ENCODE measurements at regions not wholly inside any gene's neighbourhood (a gene's known extent, or its start where the extent isn't known, plus 50 kb on each side); places are given as distances from the start of the nearest gene placed in this dataset.
A peak's percentile ranks its signal among the peaks of the same experiment; 100 is the strongest.
"Not testable (repeated sequence)": the region's sequence is repeated elsewhere in the genome, so short reads cannot be mapped to it uniquely, and the experiment has no call there.

DNA sequence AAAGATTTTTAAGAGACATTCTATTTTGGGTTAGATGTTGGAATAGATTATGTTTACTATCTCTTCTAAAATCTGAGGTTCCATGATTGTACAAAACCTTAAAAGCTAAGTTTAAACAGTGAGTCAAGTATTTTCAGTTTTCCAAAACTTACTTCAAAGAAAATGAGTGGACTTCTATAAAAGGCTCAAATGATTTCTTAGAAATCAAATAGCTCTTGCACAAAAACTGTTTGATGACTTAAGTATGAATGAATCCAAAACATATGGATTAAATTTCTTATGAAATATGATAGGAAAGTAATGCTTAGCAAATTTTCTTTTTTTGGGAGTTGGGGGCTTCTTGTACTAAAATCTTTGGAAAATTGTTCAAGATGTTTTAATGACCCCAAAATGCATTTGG is 837.3 kb upstream of the SLC35B3 start:
- Histone ChIP-seq H3K4me1 (0 out of 2 replicates have a peak, but pooled peaks cover 4% of the 10 kb centered on the region), H3K36me3 (no peaks in the 10 kb centered on the region), H3K27me3 (no peaks in the 10 kb centered on the region), H3K4me3 (no peak overlapping the region), H3K27ac (no peak overlapping the region), H3K9me3 (replicated peaks) (no peaks in the 10 kb centered on the region)
- DNase-seq: no peak

DNA sequence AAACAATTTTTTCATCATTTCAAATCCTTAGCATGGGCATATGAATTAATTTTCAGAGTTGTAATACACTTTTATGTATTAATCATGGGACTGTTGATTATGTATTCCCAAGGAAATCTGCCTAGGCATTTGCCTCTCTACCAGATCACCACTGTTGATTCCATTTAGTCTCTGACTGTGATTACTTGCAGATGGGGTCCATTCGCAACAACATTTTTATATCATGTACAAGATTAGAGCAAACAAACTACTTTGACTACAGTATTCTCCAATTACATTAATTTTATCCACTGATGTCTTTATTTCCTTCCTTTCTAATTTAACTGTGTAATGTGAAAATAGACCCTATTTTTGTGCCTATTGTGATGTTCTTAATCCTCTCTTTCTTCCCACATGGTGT is 831.4 kb upstream of the SLC35B3 start:
- Histone ChIP-seq H3K27ac (no peak overlapping the region), H3K4me1 (no peaks in the 10 kb centered on the region), H3K36me3 (no peaks in the 10 kb centered on the region), H3K9me3 (replicated peaks) (no peaks in the 10 kb centered on the region), H3K27me3 (no peaks in the 10 kb centered on the region), H3K4me3 (no peak overlapping the region)
- DNase-seq: no peak

DNA sequence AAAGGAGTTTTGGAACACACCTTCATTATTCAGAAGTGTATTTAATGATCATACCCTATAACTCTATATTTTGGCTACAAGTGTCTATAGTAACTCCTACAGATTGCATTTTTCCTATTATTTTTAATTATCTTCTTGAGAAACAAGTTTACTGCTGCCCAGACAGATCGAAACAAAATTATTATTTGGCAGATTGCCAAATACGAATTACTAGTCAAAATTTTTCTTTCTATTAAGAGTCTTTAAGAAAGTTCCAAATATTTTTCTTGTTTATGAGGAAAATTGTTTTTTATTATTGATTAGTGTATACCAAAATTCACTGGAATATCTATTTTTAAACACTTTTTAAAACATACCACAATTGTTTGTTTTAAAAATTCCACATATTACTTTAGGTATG is 821.9 kb upstream of the SLC35B3 start:
- Histone ChIP-seq H3K4me1 (no peaks in the 10 kb centered on the region), H3K4me3 (no peak overlapping the region), H3K9me3 (replicated peaks) (no peaks in the 10 kb centered on the region), H3K36me3 (no peaks in the 10 kb centered on the region), H3K27me3 (no peaks in the 10 kb centered on the region), H3K27ac (no peak overlapping the region)
- DNase-seq: no peak

DNA sequence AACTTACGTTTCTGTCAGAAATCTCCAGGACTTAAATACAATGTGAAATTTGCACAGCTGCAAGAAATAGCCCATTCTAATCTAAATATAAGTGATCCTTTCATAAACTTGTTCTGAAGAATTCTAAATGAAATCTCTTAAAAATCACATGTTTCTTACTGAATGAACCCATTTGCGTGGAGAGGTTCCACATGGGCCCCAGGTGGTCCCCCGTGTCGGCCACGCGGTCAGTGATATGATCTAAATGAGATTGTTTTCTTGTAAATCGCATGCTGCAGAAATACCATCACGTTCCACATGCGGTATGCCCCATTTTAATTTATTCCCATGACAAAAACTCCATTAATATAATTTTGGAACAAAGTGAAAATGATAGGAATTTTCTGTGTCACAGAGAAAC is 818.9 kb upstream of the SLC35B3 start:
- H3K9me3 ChIP-seq (replicated peaks): no peaks in the 10 kb centered on the region
- H3K36me3 ChIP-seq: no peaks in the 10 kb centered on the region
- no peak for DNase-seq
- H3K27ac ChIP-seq: no peak overlapping the region
- no peaks in the 10 kb centered on the region for H3K27me3 ChIP-seq
- H3K4me3 ChIP-seq: no peak overlapping the region
- H3K4me1 ChIP-seq: peaks cover 7% of the 10 kb centered on the region; the same call in 1 of the 2 replicates

DNA sequence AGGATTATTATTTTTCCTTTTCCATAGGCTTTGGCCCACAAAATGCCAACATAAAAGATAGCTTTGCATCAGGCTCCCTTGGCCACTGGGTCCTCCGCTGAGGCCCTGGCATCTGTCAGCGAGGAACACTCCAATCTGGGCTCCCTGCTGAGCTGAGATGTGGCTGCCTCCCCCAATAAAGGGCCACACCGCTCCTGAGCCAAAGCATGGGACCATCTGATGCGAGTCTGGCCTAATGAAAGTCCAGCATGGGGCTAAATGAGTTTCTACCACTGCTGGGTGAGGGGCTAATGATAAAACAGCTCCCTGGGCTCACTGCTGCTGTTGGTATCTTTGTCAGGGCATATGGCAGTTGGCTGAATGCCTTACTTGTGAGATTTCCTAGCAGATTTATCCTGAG is 817.5 kb upstream of the SLC35B3 start:
- Histone ChIP-seq H3K4me1 (peaks cover 7% of the 10 kb centered on the region; the same call in 1 of the 2 replicates), H3K27me3 (no peaks in the 10 kb centered on the region), H3K9me3 (replicated peaks) (no peaks in the 10 kb centered on the region), H3K27ac (peak overlapping the region; percentile 21; the same call in 1 of the 2 replicates), H3K36me3 (no peaks in the 10 kb centered on the region), H3K4me3 (no peak overlapping the region)
- peak; percentile 6 to 43 for DNase-seq

DNA sequence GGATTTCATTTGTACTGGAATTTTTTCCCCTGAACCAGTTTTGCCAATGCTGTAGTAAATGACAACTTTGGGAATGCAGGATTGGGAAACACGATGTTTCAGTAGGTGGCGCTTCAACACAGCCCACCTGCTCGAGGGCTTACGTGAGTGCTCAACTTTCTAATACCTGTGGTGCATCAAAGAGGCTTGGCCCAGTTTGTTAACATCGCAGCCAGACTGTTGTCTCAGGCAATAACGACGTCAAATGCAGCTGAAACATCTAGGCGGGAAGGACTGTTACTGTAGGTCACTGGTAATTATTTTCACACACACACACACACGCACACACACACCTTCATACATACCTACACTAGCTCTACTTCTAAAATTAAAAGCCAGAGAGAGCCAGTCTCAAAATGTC is 815.5 kb upstream of the SLC35B3 start:
- DNase-seq: peak; percentile 43 to 75
- Histone ChIP-seq H3K4me3 (no peak overlapping the region), H3K27ac (no peak overlapping the region)

DNA sequence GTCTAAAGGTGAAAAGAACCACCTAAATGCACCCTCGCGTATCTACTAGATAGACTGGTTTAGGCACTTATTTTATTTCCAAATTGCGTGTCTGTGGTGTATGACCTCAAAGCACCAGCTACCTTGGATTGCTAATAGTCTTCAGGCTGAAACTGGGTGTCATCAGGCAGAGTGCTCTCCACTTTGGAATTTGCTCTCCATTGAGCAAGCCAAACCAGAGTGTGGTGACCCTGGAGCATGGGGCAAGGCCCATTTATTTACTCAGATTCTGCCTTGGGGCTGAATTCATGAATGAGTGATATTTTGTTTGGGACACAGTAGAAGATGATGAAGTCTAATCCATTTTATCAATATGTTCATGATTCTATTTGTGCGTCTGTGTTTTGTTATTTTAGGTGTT is 812.8 kb upstream of the SLC35B3 start:
- Histone ChIP-seq H3K4me1 (peaks cover 11% of the 10 kb centered on the region), H3K4me3 (no peak overlapping the region), H3K27me3 (no peaks in the 10 kb centered on the region), H3K27ac (no peak overlapping the region), H3K9me3 (replicated peaks) (no peaks in the 10 kb centered on the region), H3K36me3 (no peaks in the 10 kb centered on the region)
- DNase-seq: no peak

More for the DNA sequence above, 815.5 kb upstream of the SLC35B3 start:
- Histone ChIP-seq H3K27me3 (no peaks in the 10 kb centered on the region), H3K9me3 (replicated peaks) (no peaks in the 10 kb centered on the region), H3K4me1 (peaks cover 11% of the 10 kb centered on the region), H3K36me3 (no peaks in the 10 kb centered on the region)

DNA sequence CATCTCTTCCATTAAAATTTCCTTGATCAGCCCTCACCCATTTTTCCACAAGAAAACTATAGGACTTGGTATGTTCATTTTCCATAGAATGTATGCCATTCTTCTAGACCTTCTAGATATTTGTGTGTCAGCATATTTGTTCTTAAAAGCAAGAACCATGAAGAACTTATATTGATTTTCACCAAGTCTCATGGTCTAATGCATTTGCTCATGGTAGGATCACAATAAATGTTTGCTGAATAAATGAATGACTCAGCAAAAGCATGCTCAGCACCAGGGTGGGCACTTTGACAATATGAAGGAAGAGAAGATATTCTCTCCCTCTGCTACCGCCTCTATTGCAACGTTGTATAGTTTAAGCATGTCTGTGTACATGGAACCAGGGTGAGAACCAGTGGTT is 805.5 kb upstream of the SLC35B3 start:
- Histone ChIP-seq H3K36me3 (no peaks in the 10 kb centered on the region), H3K9me3 (replicated peaks) (no peaks in the 10 kb centered on the region), H3K4me3 (no peak overlapping the region)

DNA sequence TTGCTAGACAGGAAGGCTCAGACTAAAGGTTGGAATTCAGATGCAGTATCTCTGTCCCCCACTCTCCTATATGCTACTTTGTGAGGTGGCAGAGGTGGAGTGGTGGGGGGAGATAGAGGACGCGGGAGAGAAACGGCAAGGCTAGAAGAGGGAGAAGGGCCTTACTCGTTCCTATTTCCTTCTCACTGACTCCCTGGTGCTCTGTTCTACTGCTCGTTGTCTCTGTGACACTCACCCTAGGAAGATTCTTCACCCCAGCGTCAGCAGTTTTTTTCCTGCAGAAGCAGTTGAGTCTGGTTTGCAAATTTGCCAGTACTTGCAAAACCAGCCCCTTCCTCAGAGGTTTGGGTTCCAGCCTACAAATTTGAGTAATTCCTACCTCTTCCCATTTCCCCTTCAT is 801.1 kb upstream of the SLC35B3 start:
- no peaks in the 10 kb centered on the region for H3K9me3 ChIP-seq (replicated peaks)
- H3K4me1 ChIP-seq: no peaks in the 10 kb centered on the region
- no peaks in the 10 kb centered on the region for H3K27me3 ChIP-seq
- H3K4me3 ChIP-seq: no peak overlapping the region
- no peak overlapping the region for H3K27ac ChIP-seq
- no peaks in the 10 kb centered on the region for H3K36me3 ChIP-seq
- no peak for DNase-seq

More for the DNA sequence above, 805.5 kb upstream of the SLC35B3 start:
- Histone ChIP-seq H3K27me3 (no peaks in the 10 kb centered on the region), H3K27ac (no peak overlapping the region), H3K4me1 (no peaks in the 10 kb centered on the region)
- DNase-seq: no peak

DNA sequence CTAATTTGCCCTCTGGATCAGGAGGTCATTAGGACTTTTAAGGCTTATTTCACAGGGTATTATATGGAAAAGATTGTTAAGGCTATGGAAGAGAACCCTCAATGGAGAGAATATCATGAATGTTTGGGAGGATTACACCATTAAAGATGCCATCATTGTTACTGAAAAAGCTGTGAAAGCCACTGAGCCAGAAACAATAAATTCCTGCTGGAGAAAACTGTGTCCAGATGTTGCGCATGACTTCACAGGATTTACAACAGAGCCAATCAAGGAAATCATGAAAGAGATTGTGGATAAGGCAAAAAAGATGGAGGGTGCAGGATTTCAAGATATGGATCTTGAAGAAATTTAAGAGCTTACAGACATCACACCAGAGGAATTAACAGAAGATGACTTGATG is 798.3 kb upstream of the SLC35B3 start:
- no peak overlapping the region for H3K27ac ChIP-seq
- no peak for DNase-seq

DNA sequence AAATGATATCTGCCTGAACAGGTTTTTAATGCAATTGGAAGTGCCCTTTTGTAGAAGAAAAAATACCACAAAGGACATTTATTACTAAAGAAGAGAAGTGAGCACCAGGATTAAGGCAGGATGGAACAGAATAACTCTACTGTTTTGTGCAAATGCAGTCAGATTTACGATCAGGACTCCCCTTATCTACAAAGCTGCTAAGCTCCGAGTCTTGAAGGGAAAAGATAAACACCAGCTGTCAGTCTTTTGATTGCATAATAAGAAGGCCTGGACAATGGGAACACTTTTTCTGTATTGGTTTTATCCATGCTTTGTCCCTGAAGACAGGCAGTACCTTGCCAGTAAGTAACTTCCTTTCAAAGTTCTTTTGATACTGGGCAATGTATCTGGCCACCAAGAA is 797.9 kb upstream of the SLC35B3 start:
- Histone ChIP-seq H3K27ac (no peak overlapping the region), H3K4me3 (no peak overlapping the region), H3K27me3 (no peaks in the 10 kb centered on the region), H3K36me3 (no peaks in the 10 kb centered on the region), H3K4me1 (no peaks in the 10 kb centered on the region), H3K9me3 (replicated peaks) (no peaks in the 10 kb centered on the region)
- DNase-seq: no peak

More for the DNA sequence above, 798.3 kb upstream of the SLC35B3 start:
- Histone ChIP-seq H3K36me3 (no peaks in the 10 kb centered on the region), H3K27me3 (no peaks in the 10 kb centered on the region), H3K4me1 (no peaks in the 10 kb centered on the region), H3K4me3 (no peak overlapping the region), H3K9me3 (replicated peaks) (no peaks in the 10 kb centered on the region)

DNA sequence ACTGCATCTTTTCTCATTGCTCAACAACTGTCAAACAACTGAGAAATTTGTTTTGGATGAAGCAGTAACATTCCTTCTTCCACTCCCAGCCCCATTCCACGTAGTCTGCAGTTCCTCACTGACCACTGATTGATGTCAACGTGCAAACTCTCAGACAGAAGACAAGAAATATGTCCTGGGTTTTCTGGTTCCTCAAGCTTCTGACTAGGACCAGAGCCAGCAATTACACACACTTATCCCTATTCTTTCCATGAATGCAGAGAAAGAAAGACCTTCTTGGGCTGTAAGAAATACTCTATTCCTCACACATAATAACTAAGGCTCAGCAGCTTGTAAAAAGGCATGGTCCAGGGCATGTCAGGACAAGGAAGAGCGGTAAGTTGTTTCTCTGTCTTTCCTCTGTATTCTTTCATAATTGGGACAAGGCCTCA is 790.1 kb upstream of the SLC35B3 start:
- Histone ChIP-seq H3K27me3 (no peaks in the 10 kb centered on the region), H3K4me3 (no peak overlapping the region), H3K9me3 (replicated peaks) (no peaks in the 10 kb centered on the region), H3K27ac (no peak overlapping the region), H3K4me1 (no peaks in the 10 kb centered on the region), H3K36me3 (no peaks in the 10 kb centered on the region)
- no peak for DNase-seq

DNA sequence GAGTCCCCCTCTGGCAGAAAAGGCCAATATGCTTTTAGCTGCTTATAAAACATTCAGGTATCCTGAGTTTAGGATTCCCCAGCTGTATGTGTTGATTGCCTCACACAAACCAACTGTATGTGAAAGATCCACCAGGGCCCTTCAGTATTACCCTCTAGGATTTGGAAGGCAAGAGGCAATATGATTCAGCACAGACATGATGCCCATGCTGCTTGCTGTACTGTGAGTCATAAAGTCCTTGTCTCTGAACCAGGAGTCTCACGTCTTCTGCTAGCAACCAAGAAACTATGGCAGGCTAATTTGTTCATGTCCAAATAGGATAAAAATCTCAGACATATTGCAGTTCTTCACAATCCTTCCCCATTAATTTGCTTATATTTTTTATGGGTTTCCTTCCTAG is 789.2 kb upstream of the SLC35B3 start:
- Histone ChIP-seq H3K36me3 (no peaks in the 10 kb centered on the region), H3K27ac (no peak overlapping the region), H3K27me3 (no peaks in the 10 kb centered on the region), H3K4me1 (no peaks in the 10 kb centered on the region), H3K9me3 (replicated peaks) (no peaks in the 10 kb centered on the region), H3K4me3 (no peak overlapping the region)
- DNase-seq: no peak

DNA sequence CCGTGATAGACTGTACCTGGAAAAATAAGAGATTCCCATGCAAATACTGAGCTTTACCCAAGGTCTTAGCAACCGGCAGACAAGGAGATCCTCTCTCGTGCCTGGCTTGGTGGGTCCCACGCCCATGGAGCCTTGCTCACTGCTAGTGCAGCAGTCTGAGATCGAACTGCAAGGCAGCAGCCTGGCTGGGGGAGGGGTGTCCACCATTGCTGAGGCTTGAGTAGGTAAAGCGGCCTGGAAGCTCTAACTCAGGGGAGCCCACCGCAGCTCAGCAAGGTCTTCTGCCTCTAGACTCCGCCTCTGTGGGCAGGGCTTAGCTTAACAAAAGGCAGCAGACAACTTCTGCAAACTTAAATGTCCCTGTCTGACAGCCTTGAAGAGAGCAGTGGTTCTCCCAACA is 778.4 kb upstream of the SLC35B3 start:
- H3K36me3 ChIP-seq; DNase-seq; H3K27me3 ChIP-seq; H3K4me3 ChIP-seq; H3K9me3 ChIP-seq (replicated peaks); H3K4me1 ChIP-seq; H3K27ac ChIP-seq: not testable (repeated sequence)

DNA sequence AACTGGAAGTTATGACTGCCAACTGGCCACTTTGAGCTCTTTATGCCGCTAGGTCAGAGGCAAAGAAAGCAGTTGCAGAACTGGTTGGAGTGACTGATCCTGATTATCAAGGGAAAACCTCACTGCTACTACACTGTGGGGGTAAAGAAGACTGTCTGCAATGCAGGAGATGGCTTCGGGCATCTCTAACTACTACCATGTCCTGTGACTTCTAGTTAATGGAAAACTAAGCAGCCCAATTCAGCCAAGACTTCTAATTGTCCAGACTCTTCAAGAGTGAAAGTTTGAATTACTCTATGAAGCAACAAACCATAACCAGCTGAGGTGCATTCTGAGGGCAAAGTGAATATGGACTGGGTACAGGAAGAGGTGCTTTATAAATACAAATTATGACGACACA is 773.6 kb upstream of the SLC35B3 start:
- no peaks in the 10 kb centered on the region for H3K4me1 ChIP-seq
- no peak for DNase-seq
- no peak overlapping the region for H3K27ac ChIP-seq
- H3K9me3 ChIP-seq (replicated peaks): no peaks in the 10 kb centered on the region
- no peaks in the 10 kb centered on the region for H3K27me3 ChIP-seq
- no peak overlapping the region for H3K4me3 ChIP-seq
- H3K36me3 ChIP-seq: no peaks in the 10 kb centered on the region

DNA sequence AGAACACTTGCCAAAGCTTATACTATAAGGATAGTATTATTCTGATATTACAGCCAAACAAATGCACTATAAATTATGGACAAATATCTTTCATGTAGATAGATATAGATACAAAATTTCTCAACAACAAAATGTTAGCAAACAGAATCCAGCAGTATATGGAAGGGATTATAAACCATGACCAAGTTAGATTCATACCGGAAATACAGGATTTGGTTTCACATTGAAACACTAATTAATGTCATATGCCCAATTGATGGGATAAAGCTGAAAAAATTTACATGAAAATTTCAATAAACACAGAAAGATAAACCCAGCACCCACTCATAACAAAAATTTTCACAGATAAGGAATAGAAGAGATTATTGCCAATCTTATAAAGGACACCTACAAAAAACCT is 770.3 kb upstream of the SLC35B3 start:
- no peak for DNase-seq
- no peak overlapping the region for H3K27ac ChIP-seq
- H3K9me3 ChIP-seq (replicated peaks): no peaks in the 10 kb centered on the region
- no peak overlapping the region for H3K4me3 ChIP-seq
- no peaks in the 10 kb centered on the region for H3K36me3 ChIP-seq
- H3K4me1 ChIP-seq: no peaks in the 10 kb centered on the region
- no peaks in the 10 kb centered on the region for H3K27me3 ChIP-seq

DNA sequence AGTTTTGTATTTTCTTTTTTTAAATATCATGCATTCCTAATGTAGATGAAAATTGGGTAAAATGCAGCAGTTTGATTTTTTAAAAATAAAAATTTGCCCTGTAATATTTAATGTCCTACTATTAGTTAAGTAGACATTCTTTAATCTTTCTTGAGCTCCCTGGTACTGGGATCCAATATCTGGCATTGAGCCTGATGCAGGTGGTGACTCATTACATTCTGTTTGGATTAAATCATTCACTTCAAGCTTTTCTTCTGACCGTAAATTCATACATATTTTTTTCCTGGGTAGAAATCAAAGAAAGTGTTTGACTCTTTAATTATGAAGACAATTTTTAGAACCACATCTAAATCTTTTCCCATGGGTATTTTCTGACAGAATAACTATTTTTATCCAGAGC is 768.8 kb upstream of the SLC35B3 start:
- no peaks in the 10 kb centered on the region for H3K4me1 ChIP-seq
- no peak overlapping the region for H3K27ac ChIP-seq
- peak; percentile 5 to 25 for DNase-seq
- H3K36me3 ChIP-seq: no peaks in the 10 kb centered on the region
- no peaks in the 10 kb centered on the region for H3K27me3 ChIP-seq
- H3K9me3 ChIP-seq (replicated peaks): no peaks in the 10 kb centered on the region
- no peak overlapping the region for H3K4me3 ChIP-seq
